ENCODE measurements at regions not wholly inside any gene's neighbourhood (a gene's known extent, or its start where the extent isn't known, plus 50 kb on each side); places are given as distances from the start of the nearest gene placed in this dataset.

DNA sequence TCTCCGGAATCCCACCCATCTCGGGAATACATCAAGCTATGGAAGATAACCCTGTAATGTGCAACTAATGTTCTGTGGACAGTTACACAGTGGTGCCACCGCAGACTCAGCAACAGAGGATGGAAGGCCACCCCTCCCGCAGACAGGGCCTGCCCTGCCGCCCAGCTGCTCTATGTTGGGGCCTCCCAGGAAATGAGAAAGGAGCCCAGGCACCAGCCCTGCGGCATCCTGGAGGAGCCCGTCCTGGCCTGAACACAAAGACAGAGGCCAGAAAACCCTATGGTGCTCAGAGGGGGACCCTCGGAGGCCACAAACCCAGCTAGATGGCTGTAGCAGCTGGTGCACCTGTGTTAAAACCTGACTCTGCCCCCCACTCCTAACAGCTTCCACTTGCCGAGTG lies 216.1 kb upstream of the RPL38 start:
- no peak for DNase-seq (ENCODE audit: low spot score)

GRCh38 chr17:73987845-73988509 lies 215.5 kb upstream of the RPL38 start:
- DNase-seq (ENCODE audit: low spot score), result no peak

DNA sequence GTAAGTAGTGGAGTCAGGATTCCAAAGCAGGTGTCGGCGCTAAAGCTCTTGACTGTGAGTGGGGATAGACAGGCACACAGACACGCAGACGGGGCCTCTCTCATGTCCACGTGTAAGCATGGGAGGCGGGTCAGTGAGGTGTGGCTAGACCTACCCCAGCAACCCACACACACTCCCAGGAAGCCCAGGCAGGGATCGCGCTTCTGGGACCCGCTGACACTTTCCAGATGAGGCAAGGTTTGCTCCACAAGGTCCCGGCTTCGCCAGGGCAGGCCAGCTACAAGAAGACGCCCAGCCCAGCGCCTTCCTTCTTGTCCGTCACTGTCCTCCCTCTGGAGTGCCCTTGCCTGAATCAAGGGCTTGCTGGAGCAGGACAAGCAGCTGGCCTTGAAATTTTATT lies 213.8 kb upstream of the RPL38 start:
- DNase-seq (ENCODE audit: low spot score), result no peak

DNA sequence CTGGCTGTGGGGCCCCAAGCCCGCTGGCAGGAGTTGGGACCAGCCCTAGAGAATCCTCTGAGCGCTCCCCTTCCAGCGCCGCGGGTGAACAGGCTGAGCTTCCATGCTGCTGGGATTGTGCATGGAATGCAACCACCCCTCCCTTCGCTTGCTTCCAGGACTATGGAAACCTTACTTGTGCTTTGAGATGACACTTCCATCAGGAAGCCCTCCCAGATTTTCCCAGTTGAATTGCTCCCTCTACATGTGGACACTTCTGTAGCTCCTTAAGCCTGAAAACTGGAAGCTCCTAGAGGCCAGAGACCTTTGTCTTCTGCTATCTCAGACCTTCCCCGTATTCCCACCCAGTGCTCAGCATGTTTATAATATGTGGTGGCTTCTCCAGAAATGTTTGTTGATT lies 213.2 kb upstream of the RPL38 start:
- DNase-seq (ENCODE audit: low spot score), result no peak

DNA sequence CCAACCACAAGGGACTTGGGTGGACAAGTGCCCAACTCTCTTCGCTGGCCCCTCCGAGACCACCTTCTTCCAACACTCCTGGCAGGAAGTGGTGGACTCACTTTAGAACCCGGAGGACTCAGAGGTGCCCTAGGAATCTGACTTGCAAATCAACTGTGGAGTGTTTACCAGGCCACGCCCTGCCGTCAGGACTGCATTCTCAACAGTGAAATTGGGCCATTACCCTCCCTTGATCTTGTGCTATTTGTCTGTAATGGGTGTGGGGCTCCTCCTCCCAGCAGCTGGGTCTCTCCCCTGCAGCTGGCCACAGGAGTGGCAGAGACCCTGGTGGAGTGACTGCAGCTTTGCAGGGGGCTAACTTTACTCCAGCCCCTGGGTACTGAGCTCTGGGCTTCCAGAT lies 212.2 kb upstream of the RPL38 start:
- DNase-seq (ENCODE audit: low spot score), result no peak

DNA sequence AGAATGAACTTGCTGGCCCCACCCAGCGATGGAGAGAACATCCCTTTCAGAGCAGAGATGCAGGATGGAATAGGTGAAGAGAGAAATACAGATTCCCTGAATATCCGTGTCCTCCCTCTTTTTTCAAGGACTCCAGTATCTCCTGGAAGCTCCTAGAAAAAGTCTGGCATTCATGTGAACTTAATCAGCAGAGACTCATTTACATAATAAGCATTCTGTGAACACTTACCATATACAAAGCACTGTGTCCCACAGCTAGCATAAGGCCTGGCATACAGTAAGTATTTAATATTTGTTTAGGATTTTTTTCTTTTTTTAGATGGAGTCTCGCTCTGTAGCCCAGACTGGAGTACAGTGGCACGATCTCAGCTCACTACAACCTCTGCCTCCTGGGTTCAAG lies 208.5 kb upstream of the RPL38 start:
- DNase-seq (ENCODE audit: low spot score), result no peak

GRCh38 chr17:73997059-73997458 lies 206.4 kb upstream of the RPL38 start:
- no peak for DNase-seq (ENCODE audit: low spot score)

DNA sequence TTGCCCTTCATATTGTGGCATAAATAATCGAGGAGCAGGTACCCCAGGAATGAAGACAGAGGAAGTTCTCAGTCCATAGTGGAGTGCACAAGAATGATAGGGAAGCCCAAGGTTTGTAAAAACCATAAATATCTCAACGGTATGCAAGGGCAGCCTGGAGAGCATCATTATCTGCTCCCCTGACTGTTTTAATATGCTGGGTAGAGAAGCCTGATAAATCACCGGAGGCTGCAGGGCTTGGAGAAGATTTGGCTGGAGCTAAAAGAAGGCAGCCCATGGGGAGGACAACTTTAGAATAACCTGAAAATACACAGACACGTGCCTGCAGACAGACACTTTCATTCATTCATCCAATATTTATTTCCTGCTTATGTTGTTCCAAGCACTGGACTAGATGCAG lies 205.2 kb upstream of the RPL38 start:
- no peak for DNase-seq (ENCODE audit: low spot score)

DNA sequence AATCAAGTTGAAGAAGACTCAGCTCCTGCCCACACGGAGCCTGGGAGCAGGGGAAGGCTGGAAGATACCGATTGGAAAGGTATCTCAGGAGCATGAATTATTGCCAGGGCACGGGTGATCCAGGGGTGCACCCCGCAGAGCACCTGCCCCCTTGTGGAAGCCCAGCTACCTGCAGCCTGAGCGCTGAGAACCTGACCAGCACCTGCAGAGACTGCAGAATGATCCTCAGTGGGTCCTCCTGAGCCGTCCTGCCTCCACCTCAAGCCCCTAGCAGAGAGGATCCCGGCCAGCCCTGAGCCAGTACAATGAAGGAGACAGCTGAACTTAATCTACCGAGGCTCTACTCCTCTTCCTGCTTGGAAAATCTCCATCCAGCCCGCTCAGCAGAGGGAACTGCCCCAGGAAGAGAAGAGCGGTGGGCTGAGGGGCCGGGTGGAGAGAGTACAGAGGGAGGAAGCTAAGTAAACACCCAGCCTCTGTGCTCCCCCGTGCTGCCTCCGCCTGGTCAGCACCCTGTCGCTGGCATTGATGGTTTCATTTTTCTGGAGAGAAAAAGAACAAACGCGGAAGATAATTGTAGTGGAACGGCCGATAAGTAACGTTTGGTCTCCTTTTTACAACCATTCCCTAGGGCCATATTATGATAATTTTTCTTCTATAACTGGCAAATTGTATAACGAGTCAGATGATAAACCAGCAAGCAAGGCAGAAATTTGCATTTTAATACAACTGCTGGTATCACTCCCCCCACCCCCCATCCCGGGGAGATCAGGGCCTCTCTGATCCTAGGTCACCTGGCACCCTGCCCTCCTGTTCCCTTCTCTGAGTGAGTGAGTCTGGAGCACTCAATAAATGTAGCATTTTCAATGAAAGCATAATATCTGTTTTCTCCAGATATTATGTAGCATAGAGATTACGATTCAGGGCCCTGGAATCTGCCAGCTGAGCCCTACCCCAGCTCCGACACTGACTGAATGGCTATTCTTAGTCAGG lies 204.5 kb upstream of the RPL38 start:
- peak; percentile 15 for DNase-seq (ENCODE audit: low spot score)

DNA sequence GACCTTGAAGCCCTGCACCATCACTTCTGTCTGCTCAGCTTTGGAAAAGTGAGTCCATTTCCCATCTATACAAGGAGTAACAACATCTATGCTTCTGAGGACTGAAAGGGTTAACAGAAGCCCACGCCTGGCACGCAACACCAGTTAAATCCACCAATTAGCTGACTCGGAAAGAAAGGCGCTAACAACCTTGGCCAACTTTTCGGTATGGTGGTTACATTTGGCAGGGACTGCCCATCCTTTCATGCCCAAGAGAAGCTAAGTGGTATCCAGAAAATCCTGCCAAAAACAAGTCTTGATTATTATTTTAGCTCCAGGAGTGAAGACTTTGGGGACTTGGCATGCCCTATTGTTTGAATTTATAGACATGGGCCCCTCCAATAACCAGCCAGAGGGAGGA lies 202.3 kb upstream of the RPL38 start:
- DNase-seq (ENCODE audit: low spot score), result no peak

- DNase-seq (ENCODE audit: low spot score), result no peak
Measured at GRCh38 chr17:74002241-74002640, 201.2 kb upstream of the RPL38 start.

DNA sequence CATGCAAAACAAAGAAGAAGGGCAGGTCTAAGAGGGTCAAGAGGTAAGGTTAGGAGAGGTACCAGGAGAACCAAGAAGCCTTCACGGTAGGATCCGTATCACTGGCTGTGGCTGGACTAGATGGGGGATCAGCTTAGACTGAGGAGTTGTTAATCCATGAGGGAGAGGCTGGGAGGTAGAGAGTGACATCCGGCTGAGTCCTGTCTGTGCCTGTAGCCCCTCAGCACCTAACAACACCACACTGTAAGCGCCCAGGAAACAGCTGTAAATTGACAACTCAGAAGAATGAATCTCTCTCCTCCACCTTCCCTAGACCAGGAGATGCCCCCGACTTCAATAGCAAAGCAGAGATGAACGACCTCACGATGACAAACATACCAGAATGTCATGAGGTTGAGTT lies 199.4 kb upstream of the RPL38 start:
- DNase-seq (ENCODE audit: low spot score), result no peak

DNA sequence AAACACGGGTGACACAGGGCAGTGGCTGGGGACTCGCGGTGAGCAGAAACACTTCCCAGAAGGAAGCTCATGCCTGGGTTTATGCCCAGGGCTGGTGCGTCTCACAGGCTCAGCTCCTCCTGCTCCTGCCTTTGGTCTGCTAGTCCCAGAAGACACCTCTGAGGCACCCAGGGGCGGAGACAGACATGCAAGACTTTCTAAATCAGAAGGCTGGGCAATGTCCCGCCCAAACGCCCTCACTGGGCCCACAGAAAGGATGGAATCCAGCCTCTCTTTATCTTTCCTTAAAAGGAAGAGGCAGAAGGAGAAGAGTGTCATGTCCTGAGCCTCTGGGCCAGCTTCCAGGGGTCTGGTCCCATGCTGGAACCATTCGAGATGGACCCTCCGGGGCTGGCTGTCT lies 197.7 kb upstream of the RPL38 start:
- DNase-seq (ENCODE audit: low spot score), result no peak

DNA sequence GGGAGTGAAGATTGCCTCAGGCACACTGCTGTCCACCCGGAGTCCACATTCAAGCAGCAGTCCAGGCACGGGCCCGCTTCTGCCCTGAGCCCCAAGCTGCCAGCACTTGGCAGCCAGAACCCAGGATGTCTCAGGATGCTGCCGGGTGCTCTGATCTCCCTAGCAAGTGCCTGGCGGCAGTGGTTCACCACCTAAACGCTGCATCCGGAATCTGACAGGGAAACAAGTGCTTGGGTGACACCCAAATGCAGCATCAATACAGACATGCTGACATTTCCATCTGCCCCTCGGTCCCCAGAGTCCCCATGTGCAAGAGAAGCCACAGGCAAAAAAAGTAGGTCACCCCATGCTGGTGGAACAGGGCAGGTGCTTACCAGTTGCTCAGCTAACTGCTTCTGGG lies 197.1 kb upstream of the RPL38 start:
- DNase-seq (ENCODE audit: low spot score), result no peak

- DNase-seq (ENCODE audit: low spot score), result peak; percentile 27
Measured at GRCh38 chr17:74008196-74008595, 195.3 kb upstream of the RPL38 start.

DNA sequence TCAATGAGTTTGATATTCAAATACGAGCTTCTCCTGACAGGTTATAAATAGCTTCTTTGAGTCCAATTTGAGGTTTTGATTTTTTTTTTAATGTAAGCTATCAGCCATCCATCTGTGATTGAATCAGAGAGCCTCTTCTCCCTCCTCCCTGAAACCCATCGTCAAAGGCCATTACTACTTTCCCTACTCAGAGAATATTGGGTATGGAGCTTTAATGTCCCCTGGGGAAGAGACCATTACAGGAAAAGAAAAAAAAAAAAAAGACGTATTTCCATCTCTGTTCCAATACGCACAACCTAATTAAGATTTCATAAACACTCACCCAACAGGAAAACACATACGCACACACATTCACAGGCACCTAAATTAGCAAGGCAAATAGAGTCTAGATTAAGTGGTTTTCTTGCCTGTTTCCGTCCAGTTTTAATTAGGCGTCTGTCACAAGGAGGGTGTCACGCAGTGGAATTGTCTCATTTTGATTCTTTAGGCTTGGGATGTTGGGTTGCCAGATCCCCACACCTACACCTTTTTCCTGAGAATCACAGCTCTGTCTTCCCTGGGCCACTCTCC lies 194.3 kb upstream of the RPL38 start:
- no peak for DNase-seq (ENCODE audit: low spot score)

- DNase-seq (ENCODE audit: low spot score), result no peak
Measured at GRCh38 chr17:74010903-74011302, 192.6 kb upstream of the RPL38 start.

DNA sequence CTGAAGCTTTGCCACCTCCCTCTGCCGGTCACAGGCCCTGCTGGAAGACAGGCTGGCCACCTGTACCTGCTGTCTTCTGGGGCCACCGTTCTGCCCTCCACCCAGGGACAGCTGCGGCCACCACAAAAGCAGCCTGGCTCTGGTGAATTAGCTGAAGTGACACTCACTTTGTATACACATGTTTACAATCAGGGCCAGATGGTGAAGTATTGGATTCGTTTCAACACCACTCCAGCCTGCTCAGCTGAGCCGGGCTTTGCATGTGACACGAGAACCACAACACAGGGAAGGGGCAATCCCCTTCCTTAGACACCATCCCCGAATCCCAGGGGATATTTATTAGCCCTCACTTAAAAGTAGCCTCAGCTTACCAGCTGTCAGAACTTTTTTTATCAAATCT lies 191.5 kb upstream of the RPL38 start:
- no peak for DNase-seq (ENCODE audit: low spot score)

DNA sequence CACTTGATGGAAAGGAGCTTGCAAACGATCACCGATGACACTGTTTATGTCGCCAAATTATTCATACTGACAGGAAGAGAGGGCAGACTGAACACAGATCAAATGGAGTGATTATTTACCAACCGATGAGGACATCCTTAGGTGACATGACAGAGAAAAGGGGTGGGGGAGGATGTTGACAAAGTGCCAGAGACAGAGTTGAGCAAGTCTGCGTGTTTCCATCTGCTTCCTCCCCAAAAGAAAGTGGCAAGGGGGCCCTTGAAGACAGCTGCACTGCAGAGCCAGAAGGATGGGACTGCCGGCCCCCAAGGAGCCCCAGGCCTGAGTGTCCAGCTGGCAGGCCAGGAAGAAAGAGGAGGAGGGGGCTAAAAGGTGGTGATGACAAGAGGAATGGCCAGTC lies 191.0 kb upstream of the RPL38 start:
- DNase-seq (ENCODE audit: low spot score), result no peak

- DNase-seq (ENCODE audit: low spot score), result no peak
Measured at GRCh38 chr17:74015316-74015715, 188.2 kb upstream of the RPL38 start.

- DNase-seq (ENCODE audit: low spot score), result no peak
Measured at GRCh38 chr17:74015990-74016389, 187.5 kb upstream of the RPL38 start.

DNA sequence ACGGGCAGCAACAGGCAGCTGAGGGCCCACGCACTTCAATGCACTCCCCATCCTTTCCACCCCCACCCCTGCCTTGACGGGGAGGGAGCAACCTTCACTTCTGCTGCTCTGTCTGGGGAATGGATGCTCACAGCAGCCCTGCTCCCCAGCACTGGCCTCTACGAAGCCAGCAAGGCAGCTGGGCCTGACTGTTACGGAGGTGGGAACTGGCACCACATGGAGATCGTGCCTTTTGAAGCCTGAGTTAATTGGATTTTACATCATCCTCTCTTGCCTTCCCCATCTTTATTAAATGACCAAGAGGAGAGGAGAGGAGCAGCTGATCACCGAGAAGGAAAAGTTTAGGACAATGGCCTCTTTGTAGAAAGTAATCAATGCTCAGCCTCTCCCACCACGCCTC lies 187.0 kb upstream of the RPL38 start:
- DNase-seq (ENCODE audit: low spot score), result peak; percentile 27

GRCh38 chr17:74017466-74017865 lies 186.0 kb upstream of the RPL38 start:
- no peak for DNase-seq (ENCODE audit: low spot score)

Measured in COLO829 (cell line).